ENCODE measurements at regions not wholly inside any gene's neighbourhood (a gene's known extent, or its start where the extent isn't known, plus 50 kb on each side); places are given as distances from the start of the nearest gene placed in this dataset.

- no peak overlapping the region for H3K4me2 ChIP-seq (ENCODE audit: low read length)
- H3K27ac ChIP-seq (ENCODE audit: low read depth, low read length), result no peak overlapping the region
These were observed 1096.1 kb upstream of the CELF2 start for GRCh38 chr10:9921544-9921943.

GRCh38 chr10:9922126-9922870 lies 1095.4 kb upstream of the CELF2 start:
- no peaks in the 10 kb centered on the region for H3K9me3 ChIP-seq (ENCODE audit: control insufficient read depth, insufficient read depth, low read length)
- TF ChIP-seq EZH2phosphoT487 (IDR thresholded peaks at IDR 0.05; ENCODE audit: borderline replicate concordance, low read length) (no peak), CTCF (IDR thresholded peaks at IDR 0.05; ENCODE audit: low read depth, low read length, poor library complexity, severe bottlenecking) (no peak)
- H3K27me3 ChIP-seq (ENCODE audit: control insufficient read depth, low read length), result no peaks in the 10 kb centered on the region
- no peak overlapping the region for H3K4me3 ChIP-seq (ENCODE audit: low read length)
- H3K27ac ChIP-seq (ENCODE audit: low read depth, low read length), result no peak overlapping the region
- H4K20me1 ChIP-seq (ENCODE audit: control insufficient read depth, insufficient read depth, low read depth, low read length), result no peaks in the 10 kb centered on the region
- no peaks in the 10 kb centered on the region for H3F3A ChIP-seq (ENCODE audit: control insufficient read depth, insufficient read depth)
- no peaks in the 10 kb centered on the region for H3K36me3 ChIP-seq (ENCODE audit: control insufficient read depth, low read length)
- H3K9me2 ChIP-seq (replicated peaks; ENCODE audit: control insufficient read depth, low read length), result no peaks in the 10 kb centered on the region
- no peaks in the 10 kb centered on the region for H3K4me1 ChIP-seq (ENCODE audit: control insufficient read depth, low read length)
- H3K4me2 ChIP-seq (ENCODE audit: low read length), result no peak overlapping the region
- no peaks in the 10 kb centered on the region for H3K79me2 ChIP-seq (ENCODE audit: control insufficient read depth, low read length)

More at GRCh38 chr10:9921544-9921943, 1096.1 kb upstream of the CELF2 start:
- H3K79me2 ChIP-seq (ENCODE audit: control insufficient read depth, low read length), result no peaks in the 10 kb centered on the region
- no peaks in the 10 kb centered on the region for H4K20me1 ChIP-seq (ENCODE audit: control insufficient read depth, insufficient read depth, low read depth, low read length)
- H3F3A ChIP-seq (ENCODE audit: control insufficient read depth, insufficient read depth), result no peaks in the 10 kb centered on the region
- H3K4me1 ChIP-seq (ENCODE audit: control insufficient read depth, low read length), result no peaks in the 10 kb centered on the region
- no peaks in the 10 kb centered on the region for H3K9me3 ChIP-seq (ENCODE audit: control insufficient read depth, insufficient read depth, low read length)
- no peak overlapping the region for H3K4me3 ChIP-seq (ENCODE audit: low read length)
- no peaks in the 10 kb centered on the region for H3K36me3 ChIP-seq (ENCODE audit: control insufficient read depth, low read length)
- TF ChIP-seq CTCF (IDR thresholded peaks at IDR 0.05; ENCODE audit: low read depth, low read length, poor library complexity, severe bottlenecking), result no peak
- TF ChIP-seq EZH2phosphoT487 (IDR thresholded peaks at IDR 0.05; ENCODE audit: borderline replicate concordance, low read length), result no peak
- no peaks in the 10 kb centered on the region for H3K27me3 ChIP-seq (ENCODE audit: control insufficient read depth, low read length)
- H3K9me2 ChIP-seq (replicated peaks; ENCODE audit: control insufficient read depth, low read length), result no peaks in the 10 kb centered on the region

- TF ChIP-seq EZH2phosphoT487 (IDR thresholded peaks at IDR 0.05; ENCODE audit: borderline replicate concordance, low read length) (no peak), CTCF (IDR thresholded peaks at IDR 0.05; ENCODE audit: low read depth, low read length, poor library complexity, severe bottlenecking) (no peak)
These were observed 1091.7 kb upstream of the CELF2 start for GRCh38 chr10:9926003-9926402.

More at GRCh38 chr10:9926003-9926402, 1091.7 kb upstream of the CELF2 start:
- no peak overlapping the region for H3K4me2 ChIP-seq (ENCODE audit: low read length)
- no peaks in the 10 kb centered on the region for H3K79me2 ChIP-seq (ENCODE audit: control insufficient read depth, low read length)
- no peak overlapping the region for H3K27ac ChIP-seq (ENCODE audit: low read depth, low read length)
- H3K36me3 ChIP-seq (ENCODE audit: control insufficient read depth, low read length), result no peaks in the 10 kb centered on the region
- no peaks in the 10 kb centered on the region for H3K27me3 ChIP-seq (ENCODE audit: control insufficient read depth, low read length)
- H3K4me3 ChIP-seq (ENCODE audit: low read length), result no peak overlapping the region
- no peaks in the 10 kb centered on the region for H3K9me3 ChIP-seq (ENCODE audit: control insufficient read depth, insufficient read depth, low read length)
- no peaks in the 10 kb centered on the region for H3F3A ChIP-seq (ENCODE audit: control insufficient read depth, insufficient read depth)
- H3K9me2 ChIP-seq (replicated peaks; ENCODE audit: control insufficient read depth, low read length), result no peaks in the 10 kb centered on the region
- H3K4me1 ChIP-seq (ENCODE audit: control insufficient read depth, low read length), result no peaks in the 10 kb centered on the region
- H4K20me1 ChIP-seq (ENCODE audit: control insufficient read depth, insufficient read depth, low read depth, low read length), result no peaks in the 10 kb centered on the region

Data from DOHH2 (cell line).